Omental fat pad (tissue), 3 donors: ENCODE measurements at regions not wholly inside any gene's neighbourhood (a gene's known extent, or its start where the extent isn't known, plus 50 kb on each side); places are given as distances from the start of the nearest gene placed in this dataset.

Experiments
- ATAC-seq: fragments of 150-250 bp; one replicate; pipeline ENCODE4 v1.9.1; 2016; ENCODE audit warnings: mild to moderate bottlenecking, moderate library complexity; ENCODE audit not compliant: low FRiP score
- DNase-seq: peaks from one replicate; pipeline ENCODE4 v3.0.0-alpha.2; 2019; ENCODE audit warnings: low spot score
- CTCF ChIP-seq, 3 donors: fragments of 450-650 bp; IDR thresholded peaks; one replicate each; pipeline ENCODE4 v1.5.1; 2016 to 2017; ENCODE audit warnings: antibody characterized with exemption in 3 of 3, mild to moderate bottlenecking in 3 of 3, moderate library complexity in 2 of 3

GRCh38 chr5:111952555-111952954, 195.6 kb upstream of the NREP start:
- no peak for DNase-seq
- no peak for TF ChIP-seq CTCF (IDR thresholded peaks at IDR 0.05)
- no peak for ATAC-seq

- ATAC-seq (no peak), DNase-seq (no peak)
- no peak for TF ChIP-seq CTCF (IDR thresholded peaks at IDR 0.05)
Measured at GRCh38 chr5:111950660-111951059, 193.7 kb upstream of the NREP start.

GRCh38 chr5:111948092-111948841, 191.3 kb upstream of the NREP start:
- ATAC-seq (no peak), DNase-seq (no peak)
- TF ChIP-seq CTCF (IDR thresholded peaks at IDR 0.05), result no peak

GRCh38 chr5:111946556-111946955, 189.6 kb upstream of the NREP start:
- DNase-seq (no peak), ATAC-seq (no peak)
- TF ChIP-seq CTCF (IDR thresholded peaks at IDR 0.05), result no peak

- DNase-seq, result no peak
- ATAC-seq, result no peak
- TF ChIP-seq CTCF (IDR thresholded peaks at IDR 0.05), result no peak
Measured at GRCh38 chr5:111945535-111945934, 188.5 kb upstream of the NREP start.

- DNase-seq, result no peak
- ATAC-seq, result no peak
- TF ChIP-seq CTCF (IDR thresholded peaks at IDR 0.05), result no peak
Measured at GRCh38 chr5:111942661-111943401, 185.8 kb upstream of the NREP start.

- no peak for TF ChIP-seq CTCF (IDR thresholded peaks at IDR 0.05)
- no peak for DNase-seq
- ATAC-seq, result no peak
Measured at GRCh38 chr5:111942201-111942600, 185.2 kb upstream of the NREP start.
